Epithelial cell of esophagus (primary cell): ENCODE measurements at regions not wholly inside any gene's neighbourhood (a gene's known extent, or its start where the extent isn't known, plus 50 kb on each side); places are given as distances from the start of the nearest gene placed in this dataset.
"Not testable (repeated sequence)": the region's sequence is repeated elsewhere in the genome, so short reads cannot be mapped to it uniquely, and the experiment has no call there.

ENCODE experiments used
- DNase-seq: peaks from one replicate; pipeline ENCODE4 v3.0.0; 2010; ENCODE audit warnings: low read depth
- H3K4me3 ChIP-seq: 2 replicates; pipeline ENCODE4 v1.5.1; 2011; ENCODE audit warnings: mild to moderate bottlenecking, low read length, control low read depth
- CTCF ChIP-seq: IDR thresholded peaks from 2 replicates; pipeline ENCODE4 v1.5.1; 2011; ENCODE audit warnings: low read depth, mild to moderate bottlenecking, low read length, control low read depth, inconsistent platforms; ENCODE audit not compliant: insufficient read depth; ENCODE audit errors: missing control alignments

DNA sequence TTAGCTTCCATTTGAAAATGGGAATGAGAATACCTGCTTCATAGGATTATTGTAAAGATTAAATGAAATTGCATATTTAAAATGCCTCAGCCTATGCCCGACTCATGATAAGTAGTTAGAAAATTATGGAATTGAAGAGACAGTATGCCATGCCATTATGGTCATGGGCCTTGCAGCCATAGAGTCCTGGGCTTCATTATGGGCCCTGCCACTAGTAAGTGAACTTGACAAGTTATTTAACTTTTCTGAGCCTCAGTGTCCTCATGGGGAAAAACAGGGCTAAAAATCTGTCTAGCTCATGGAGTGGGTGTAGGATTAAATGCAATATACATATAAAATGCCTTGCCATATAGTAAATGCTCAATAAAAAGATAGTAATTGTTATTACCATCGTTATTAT lies 133.2 kb downstream of the NPIPB5 start:
- no peak for TF ChIP-seq CTCF
- DNase-seq: no peak
- H3K4me3 ChIP-seq: no peak overlapping the region

DNA sequence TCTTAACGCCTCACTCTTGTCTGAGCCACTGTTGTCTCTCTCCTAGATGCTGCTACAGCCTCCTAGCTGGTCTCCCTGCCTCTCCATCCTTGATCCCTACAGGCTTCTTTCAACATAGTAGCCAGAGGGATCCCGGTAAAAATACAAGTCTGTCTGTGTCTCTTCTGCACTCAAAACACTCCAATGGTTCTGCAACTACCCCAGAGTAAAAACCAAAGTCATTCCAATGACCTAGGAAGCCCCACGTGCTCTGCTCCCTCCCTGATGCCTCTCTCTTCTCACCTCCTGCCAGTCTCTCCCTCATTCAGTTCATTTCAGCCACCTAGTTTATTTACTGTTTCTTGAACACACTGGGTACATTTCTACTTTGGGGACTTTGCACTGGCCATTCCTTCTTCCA lies 135.2 kb downstream of the NPIPB5 start:
- DNase-seq: no peak
- no peak for TF ChIP-seq CTCF

DNA sequence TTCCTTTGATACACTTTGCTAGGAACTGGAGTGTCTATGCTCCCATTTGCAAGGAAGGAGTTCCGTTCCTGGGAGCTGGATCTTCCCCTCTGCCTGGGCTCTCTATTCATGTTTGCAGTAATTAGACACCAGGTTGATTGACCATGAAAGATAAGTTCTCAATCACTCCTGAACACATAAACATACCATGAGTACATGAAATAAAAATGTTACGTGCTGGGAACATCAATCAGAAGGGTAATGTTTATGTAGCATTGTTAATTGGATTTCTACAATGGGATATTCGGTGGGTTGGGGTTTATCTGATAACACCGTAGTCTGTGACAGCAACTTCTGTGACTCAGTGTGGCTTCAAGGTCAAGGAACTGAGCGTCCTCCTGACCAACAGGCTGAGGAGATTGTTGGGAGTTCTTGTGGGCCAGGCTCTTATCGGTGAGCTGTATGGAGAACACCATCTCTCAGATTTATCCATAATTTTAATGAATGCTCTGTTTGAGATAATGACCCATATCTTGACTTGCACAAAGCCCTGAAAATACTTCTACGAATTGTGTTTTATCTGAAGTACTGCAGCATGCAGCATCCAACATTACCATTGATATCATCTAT lies 136.4 kb downstream of the NPIPB5 start:
- DNase-seq: no peak
- H3K4me3 ChIP-seq: no peak overlapping the region
- TF ChIP-seq CTCF: no peak

More for the DNA sequence above, 135.2 kb downstream of the NPIPB5 start:
- no peak overlapping the region for H3K4me3 ChIP-seq

- no peak for TF ChIP-seq CTCF
- no peak overlapping the region for H3K4me3 ChIP-seq
- DNase-seq: no peak
Measured at GRCh38 chr16:22648141-22648540, 137.4 kb downstream of the NPIPB5 start.

DNA sequence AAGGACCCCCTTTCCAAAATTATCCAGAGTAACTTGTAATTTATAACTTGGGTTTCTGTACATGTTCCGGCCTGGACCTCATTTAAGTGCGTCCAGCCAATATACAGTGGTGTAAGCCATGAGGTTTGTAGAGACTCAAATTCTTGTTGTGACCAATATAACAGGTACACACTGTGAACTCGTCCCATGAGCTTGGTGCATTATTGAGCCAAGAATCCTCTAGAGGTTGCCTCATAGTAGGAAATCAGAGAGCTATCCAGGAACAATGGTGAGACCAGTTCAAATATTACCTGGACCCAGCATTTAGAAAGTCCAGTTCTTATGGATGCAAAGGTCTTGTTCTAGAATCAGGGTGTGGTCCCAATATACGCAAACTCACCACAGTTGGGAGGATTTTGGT lies 138.2 kb downstream of the NPIPB5 start:
- DNase-seq: no peak
- no peak for TF ChIP-seq CTCF
- no peak overlapping the region for H3K4me3 ChIP-seq

DNA sequence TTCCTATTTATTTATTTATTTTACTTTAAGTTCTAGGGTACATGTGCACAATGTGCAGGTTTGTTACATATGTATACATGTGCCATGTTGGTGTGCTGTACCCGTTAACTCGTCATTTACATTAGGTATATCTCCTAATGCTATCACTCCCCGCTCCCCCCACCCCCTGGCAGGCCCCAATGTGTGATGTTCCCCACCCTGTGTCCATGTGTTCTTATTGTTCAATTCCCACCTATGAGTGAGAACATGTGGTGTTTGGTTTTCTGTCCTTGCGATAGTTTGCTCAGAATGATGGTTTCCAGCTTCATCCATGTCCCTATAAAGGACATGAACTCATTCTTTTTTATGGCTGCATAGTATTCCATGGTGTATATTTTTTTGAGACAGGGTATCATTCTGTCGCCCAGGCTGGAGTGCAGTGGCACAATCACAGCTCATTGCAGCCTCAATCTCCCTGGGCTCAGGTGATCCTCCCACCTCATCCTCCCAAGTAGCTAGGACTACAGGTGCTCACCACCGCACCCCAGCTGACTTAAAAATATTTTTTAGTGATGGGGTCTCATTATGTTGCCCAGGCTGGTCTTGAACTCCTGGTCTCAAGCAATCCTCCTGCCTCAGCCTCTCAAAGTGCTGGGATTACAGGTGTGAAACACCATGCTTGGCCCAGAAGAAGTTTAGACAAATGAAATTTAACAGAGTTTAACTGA lies 140.6 kb downstream of the NPIPB5 start:
- DNase-seq, H3K4me3 ChIP-seq: not testable (repeated sequence)

DNA sequence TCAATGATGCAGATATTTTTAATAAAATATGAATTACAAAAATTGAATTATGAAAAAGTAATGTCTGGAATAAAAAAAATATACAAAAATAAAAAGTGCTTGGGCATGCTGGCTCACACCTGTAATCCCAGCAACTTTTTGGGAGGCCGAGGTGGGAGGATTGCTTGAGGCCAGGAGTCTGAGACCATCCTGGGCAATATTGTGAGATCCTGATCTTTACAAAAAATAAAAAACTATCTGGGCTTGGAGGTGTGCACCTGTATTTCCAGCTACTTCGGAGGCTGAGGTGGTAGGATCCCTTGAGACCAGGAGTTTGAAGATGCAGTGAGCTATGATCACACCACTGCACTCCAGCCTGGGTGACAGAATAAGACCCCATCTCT lies 141.8 kb downstream of the NPIPB5 start:
- no peak for DNase-seq
- H3K4me3 ChIP-seq: no peak overlapping the region
- no peak for TF ChIP-seq CTCF
